ENCODE measurements at regions not wholly inside any gene's neighbourhood (a gene's known extent, or its start where the extent isn't known, plus 50 kb on each side); places are given as distances from the start of the nearest gene placed in this dataset.
"Not testable (repeated sequence)": the region's sequence is repeated elsewhere in the genome, so short reads cannot be mapped to it uniquely, and the experiment has no call there.

DNA sequence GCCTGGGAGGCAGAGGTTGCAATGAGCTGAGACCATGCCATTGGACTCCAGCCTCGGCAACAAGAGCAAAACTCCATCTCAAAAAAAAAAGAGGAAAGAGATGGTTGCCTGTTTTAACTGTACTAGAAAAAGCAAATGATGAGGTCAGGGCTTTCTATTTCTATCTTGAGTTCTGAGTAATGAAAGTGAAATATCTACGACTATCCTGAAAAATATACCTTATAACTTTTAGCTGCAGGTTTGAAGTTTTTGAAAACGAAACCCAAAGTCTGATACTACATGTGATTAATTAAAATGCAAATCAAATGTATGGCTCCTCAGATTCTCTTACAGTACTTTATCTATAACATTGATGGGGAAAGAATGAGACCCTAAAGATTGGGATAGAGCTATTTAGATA is 636.2 kb upstream of the LRRN3 start:
- intact Hi-C loops (cut with micrococcal nuclease): no loop called here
- CTCF ChIA-PET: no interaction called here
- Histone ChIP-seq H3K9me3 (ENCODE audit: low read length) (no peaks in the 10 kb centered on the region), H2AFZ (ENCODE audit: low read length) (no peak overlapping the region), H3K9ac (ENCODE audit: low read length) (no peak overlapping the region), H3K4me1 (ENCODE audit: insufficient read depth, low read length) (no peaks in the 10 kb centered on the region), H3K4me3 (ENCODE audit: low read length) (no peak overlapping the region), H3K4me2 (ENCODE audit: low read length) (no peak overlapping the region), H3K79me2 (ENCODE audit: low read length) (no peaks in the 10 kb centered on the region), H3K9me2 (replicated peaks; ENCODE audit: low read length) (no peaks in the 10 kb centered on the region), H3K27ac (ENCODE audit: low read length) (no peak overlapping the region), H3K27me3 (ENCODE audit: low read length) (no peaks in the 10 kb centered on the region), H4K20me1 (ENCODE audit: low read length) (no peaks in the 10 kb centered on the region), H3F3A (ENCODE audit: low read length, unreplicated experiment) (no peaks in the 10 kb centered on the region), H3K36me3 (ENCODE audit: low read depth, low read length) (no peaks in the 10 kb centered on the region)
- no TSS peak for BruUV-seq (replicated peaks)
- POLR2A ChIA-PET (ENCODE audit: unreplicated experiment): no interaction called here
- no peak for DNase-seq
- no peak for ATAC-seq
- TF ChIP-seq CTCF (conservative IDR thresholded peaks at IDR 0.05; ENCODE audit: low read depth, low read length) (no peak), EZH2phosphoT487 (IDR thresholded peaks at IDR 0.05; ENCODE audit: borderline replicate concordance, low read length) (no peak), EZH2 (IDR thresholded peaks at IDR 0.05; ENCODE audit: low read length, unreplicated experiment) (no peak)

DNA sequence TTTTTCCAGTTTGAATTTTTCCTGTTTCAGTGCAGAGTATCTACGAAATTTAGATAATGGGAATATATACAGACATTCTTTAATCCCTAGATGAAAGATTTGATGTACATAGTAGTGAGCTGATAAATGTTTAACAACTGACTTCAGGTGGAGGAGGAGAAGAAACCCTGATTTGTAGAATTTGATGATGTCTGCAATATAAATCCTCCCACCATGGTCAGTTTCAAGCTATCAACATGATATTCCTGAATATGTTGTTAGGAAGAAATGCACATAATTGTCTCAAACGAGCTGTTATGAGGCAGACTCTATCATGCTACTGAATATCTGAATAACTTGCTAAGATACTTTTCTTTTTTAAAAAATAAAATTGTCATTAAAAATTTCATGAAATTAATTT is 629.3 kb upstream of the LRRN3 start:
- no peaks in the 10 kb centered on the region for H3K4me1 ChIP-seq (ENCODE audit: insufficient read depth, low read length)
- ATAC-seq (no peak), DNase-seq (no peak)
- no peaks in the 10 kb centered on the region for H3K9me2 ChIP-seq (replicated peaks; ENCODE audit: low read length)
- intact Hi-C loops (cut with micrococcal nuclease): no loop called here
- H3K27ac ChIP-seq (ENCODE audit: low read length): no peak overlapping the region
- no peaks in the 10 kb centered on the region for H3K36me3 ChIP-seq (ENCODE audit: low read depth, low read length)
- BruUV-seq (replicated peaks): no TSS peak
- CTCF ChIA-PET: no interaction called here
- H2AFZ ChIP-seq (ENCODE audit: low read length): no peak overlapping the region
- no peaks in the 10 kb centered on the region for H4K20me1 ChIP-seq (ENCODE audit: low read length)
- POLR2A ChIA-PET (ENCODE audit: unreplicated experiment): interaction anchor here (0.5 kb wide), 1 partner anchor 29 kb away, joined by 4 read pairs; no protein-coding TSS in a partner anchor
- H3K79me2 ChIP-seq (ENCODE audit: low read length): no peaks in the 10 kb centered on the region
- TF ChIP-seq CTCF (conservative IDR thresholded peaks at IDR 0.05; ENCODE audit: low read depth, low read length): no peak
- TF ChIP-seq EZH2 (IDR thresholded peaks at IDR 0.05; ENCODE audit: low read length, unreplicated experiment): no peak
- no peak for TF ChIP-seq EZH2phosphoT487 (IDR thresholded peaks at IDR 0.05; ENCODE audit: borderline replicate concordance, low read length)
- H3K4me3 ChIP-seq (ENCODE audit: low read length): no peak overlapping the region
- H3K4me2 ChIP-seq (ENCODE audit: low read length): no peak overlapping the region
- no peaks in the 10 kb centered on the region for H3K9me3 ChIP-seq (ENCODE audit: low read length)
- no peak overlapping the region for H3K9ac ChIP-seq (ENCODE audit: low read length)
- H3K27me3 ChIP-seq (ENCODE audit: low read length): no peaks in the 10 kb centered on the region
- no peaks in the 10 kb centered on the region for H3F3A ChIP-seq (ENCODE audit: low read length, unreplicated experiment)

DNA sequence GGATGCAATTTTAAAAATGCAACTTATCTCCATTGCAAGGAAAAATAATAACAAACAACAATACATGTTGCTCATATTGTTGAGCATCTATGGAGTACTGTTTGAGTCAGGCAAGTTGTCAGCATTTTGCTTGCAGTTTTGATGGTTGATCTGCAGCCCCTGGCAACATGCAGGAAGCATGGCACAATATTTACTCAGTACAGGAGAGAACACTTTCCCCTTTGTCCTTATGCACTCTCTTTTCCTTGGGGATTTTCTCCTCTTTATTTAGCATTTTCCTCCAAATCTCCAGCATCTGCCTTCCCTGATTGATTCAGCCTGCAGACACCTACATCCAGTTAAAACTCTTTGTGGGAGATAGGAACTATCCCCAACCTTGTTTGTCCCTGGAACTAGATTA is 620.5 kb upstream of the LRRN3 start:
- Histone ChIP-seq H2AFZ (ENCODE audit: low read length) (no peak overlapping the region), H3K4me3 (ENCODE audit: low read length) (no peak overlapping the region), H4K20me1 (ENCODE audit: low read length) (no peaks in the 10 kb centered on the region), H3K27ac (ENCODE audit: low read length) (no peak overlapping the region), H3K36me3 (ENCODE audit: low read depth, low read length) (no peaks in the 10 kb centered on the region), H3K9ac (ENCODE audit: low read length) (no peak overlapping the region), H3K4me1 (ENCODE audit: insufficient read depth, low read length) (no peaks in the 10 kb centered on the region), H3K9me2 (replicated peaks; ENCODE audit: low read length) (no peaks in the 10 kb centered on the region), H3K79me2 (ENCODE audit: low read length) (no peaks in the 10 kb centered on the region), H3K9me3 (ENCODE audit: low read length) (no peaks in the 10 kb centered on the region), H3K4me2 (ENCODE audit: low read length) (no peak overlapping the region), H3K27me3 (ENCODE audit: low read length) (no peaks in the 10 kb centered on the region), H3F3A (ENCODE audit: low read length, unreplicated experiment) (no peaks in the 10 kb centered on the region)
- DNase-seq (no peak), ATAC-seq (no peak)
- no TSS peak for BruUV-seq (replicated peaks)
- POLR2A ChIA-PET (ENCODE audit: unreplicated experiment): no interaction called here
- TF ChIP-seq EZH2 (IDR thresholded peaks at IDR 0.05; ENCODE audit: low read length, unreplicated experiment) (no peak), CTCF (conservative IDR thresholded peaks at IDR 0.05; ENCODE audit: low read depth, low read length) (no peak), EZH2phosphoT487 (IDR thresholded peaks at IDR 0.05; ENCODE audit: borderline replicate concordance, low read length) (no peak)
- CTCF ChIA-PET: no interaction called here
- intact Hi-C loops (cut with micrococcal nuclease): no loop called here

DNA sequence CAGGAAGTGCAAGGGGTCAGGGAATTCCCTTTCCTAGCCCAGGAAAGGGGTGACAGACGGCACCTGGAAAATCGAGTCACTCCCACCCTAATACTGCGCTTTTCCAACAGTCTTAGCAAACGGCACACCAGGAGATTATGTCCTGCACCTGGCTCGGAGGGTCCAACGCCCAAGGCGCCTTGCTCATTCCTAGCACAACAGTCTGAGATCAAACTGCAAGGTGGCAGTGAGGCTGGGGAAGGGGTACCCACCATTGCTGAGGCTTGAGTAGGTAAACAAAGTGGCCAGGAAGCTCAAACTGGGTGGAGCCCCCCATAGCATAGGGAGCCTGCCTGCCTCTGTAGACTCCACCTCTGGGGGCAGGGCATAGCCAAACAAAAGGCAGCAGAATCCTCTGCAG is 618.5 kb upstream of the LRRN3 start:
- H3K79me2 ChIP-seq (ENCODE audit: low read length); H4K20me1 ChIP-seq (ENCODE audit: low read length); H3K27me3 ChIP-seq (ENCODE audit: low read length); ATAC-seq; intact Hi-C loops (cut with micrococcal nuclease); DNase-seq; H3K9me2 ChIP-seq (replicated peaks; ENCODE audit: low read length); H2AFZ ChIP-seq (ENCODE audit: low read length); H3K27ac ChIP-seq (ENCODE audit: low read length); H3K4me1 ChIP-seq (ENCODE audit: insufficient read depth, low read length); H3K4me2 ChIP-seq (ENCODE audit: low read length); H3K9me3 ChIP-seq (ENCODE audit: low read length); H3K4me3 ChIP-seq (ENCODE audit: low read length); H3K36me3 ChIP-seq (ENCODE audit: low read depth, low read length); H3K9ac ChIP-seq (ENCODE audit: low read length); CTCF ChIA-PET; BruUV-seq (replicated peaks); POLR2A ChIA-PET (ENCODE audit: unreplicated experiment); H3F3A ChIP-seq (ENCODE audit: low read length, unreplicated experiment): not testable (repeated sequence)

Data from PC-3 (cell line).